SIG-M5 treated with dmso at 0.1 percent for 504 hours (cell line): ENCODE measurements at regions not wholly inside any gene's neighbourhood (a gene's known extent, or its start where the extent isn't known, plus 50 kb on each side); places are given as distances from the start of the nearest gene placed in this dataset.
"Not testable (repeated sequence)": the region's sequence is repeated elsewhere in the genome, so short reads cannot be mapped to it uniquely, and the experiment has no call there.

Experiments
- DNase-seq: peaks from one replicate; lab custom pipeline; 2025; ENCODE audit not compliant: unreplicated experiment; lab: John Stamatoyannopoulos, UW

DNA sequence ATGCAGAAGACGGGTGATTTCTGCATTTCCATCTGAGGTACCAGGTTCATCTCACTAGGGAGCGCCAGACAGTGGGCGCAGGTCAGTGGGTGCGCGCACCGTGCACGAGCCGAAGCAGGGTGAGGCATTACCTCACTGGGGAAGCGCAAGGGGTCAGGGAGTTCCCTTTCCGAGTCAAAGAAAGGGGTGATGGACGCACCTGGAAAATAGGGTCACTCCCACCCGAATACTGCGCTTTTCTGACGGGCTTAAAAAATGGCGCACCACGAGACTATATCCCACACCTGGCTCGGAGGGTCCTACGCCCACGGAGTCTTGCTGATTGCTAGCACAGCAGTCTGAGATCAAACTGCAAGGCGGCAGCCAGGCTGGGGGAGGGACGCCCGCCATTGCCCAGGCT lies 1246.0 kb upstream of the PABPC4L start:
- not testable (repeated sequence) for DNase-seq

DNA sequence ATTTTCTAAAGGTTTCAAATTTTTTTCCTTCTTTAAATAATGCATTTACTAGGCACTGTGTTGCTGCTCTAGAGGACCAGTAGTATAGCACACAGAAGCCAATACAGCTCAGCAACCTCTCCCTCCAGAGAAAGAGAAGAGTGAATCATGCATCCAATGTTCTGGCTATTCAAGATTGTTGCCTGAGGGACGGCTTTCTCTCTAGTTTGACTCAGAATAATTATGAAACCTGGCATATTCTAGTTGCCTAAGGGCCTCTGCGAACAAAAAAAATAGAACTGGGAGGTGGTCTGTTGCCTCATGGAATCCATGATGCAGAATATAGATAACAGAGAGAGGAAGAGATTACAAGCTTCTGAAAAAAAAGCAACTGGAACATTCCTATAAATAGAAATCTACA lies 1233.3 kb upstream of the PABPC4L start:
- no peak for DNase-seq

DNA sequence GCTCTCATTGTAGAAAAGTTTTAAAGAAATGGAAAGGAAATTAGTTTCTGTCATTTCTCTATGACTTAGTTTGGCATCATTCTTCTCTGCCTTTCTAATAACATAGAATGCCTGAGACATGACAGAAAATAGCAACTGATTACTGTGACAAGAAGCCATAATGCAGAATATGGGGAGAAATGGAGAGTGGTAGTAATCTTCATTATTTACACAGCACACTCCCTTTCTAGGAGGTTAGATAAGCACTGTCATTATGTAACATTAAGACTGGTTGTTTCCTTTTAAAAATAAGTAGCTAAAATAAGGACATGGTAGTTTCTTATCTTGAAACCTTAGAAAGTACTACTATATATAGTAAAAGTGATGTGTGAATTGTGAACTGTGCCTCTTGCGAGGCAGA lies 1227.9 kb upstream of the PABPC4L start:
- DNase-seq, result no peak

DNA sequence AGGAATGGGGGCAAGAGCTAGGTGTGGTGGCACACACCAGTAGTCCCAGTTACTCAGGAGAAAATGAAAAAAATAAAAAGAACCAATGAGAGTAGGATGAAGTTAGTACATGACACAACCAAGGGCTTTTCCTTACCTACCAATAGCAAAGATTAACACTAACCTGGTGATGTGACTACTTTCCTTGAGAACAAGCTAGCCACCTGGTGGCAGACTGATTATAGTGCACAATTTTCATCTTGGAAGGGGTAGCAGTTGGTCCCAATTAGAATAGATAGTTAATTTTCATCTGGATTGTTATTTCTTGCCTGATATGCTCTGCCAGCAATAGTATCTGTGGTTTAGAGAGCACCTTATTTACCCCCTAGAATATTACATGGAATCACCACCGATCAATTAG lies 1216.8 kb upstream of the PABPC4L start:
- DNase-seq, result peak; percentile 17

DNA sequence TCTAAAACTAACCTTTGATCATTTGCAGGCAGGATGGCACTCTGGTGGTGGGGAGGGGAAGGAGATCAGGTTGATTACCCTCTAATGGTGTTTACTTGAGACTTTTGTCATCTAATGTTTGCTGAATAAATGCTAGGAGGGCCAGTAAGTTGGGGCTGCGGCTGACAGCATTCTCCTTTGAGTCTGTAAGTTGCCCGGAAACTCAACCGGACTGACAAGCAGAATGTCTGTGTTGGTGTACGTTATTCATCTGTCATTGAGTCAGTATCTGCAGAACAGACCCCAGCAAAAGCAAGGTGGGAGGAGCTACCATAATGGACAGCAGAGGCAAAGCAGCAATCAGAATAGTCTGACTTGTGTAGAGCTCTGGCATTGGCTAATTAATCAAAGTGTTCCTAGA lies 1210.6 kb upstream of the PABPC4L start:
- DNase-seq, result no peak

DNA sequence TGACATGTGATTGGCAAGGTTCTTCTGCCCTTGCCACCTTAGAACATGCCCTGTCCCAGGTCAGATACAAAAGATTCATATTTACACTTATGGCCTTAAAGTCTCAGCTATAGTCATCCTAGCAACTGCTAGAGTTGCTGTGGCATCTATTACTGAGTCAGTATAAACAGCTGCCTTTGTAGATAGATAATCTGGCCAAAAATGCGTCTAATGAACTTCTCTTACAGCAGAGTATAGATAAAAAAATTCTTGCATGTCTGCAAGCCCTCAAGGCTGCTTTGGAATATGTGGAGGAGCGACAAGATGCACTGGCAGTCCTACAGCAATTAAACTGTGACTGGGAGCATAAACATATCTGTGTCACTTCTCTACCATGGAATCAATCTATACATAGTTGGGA lies 1209.7 kb upstream of the PABPC4L start:
- no peak for DNase-seq

DNA sequence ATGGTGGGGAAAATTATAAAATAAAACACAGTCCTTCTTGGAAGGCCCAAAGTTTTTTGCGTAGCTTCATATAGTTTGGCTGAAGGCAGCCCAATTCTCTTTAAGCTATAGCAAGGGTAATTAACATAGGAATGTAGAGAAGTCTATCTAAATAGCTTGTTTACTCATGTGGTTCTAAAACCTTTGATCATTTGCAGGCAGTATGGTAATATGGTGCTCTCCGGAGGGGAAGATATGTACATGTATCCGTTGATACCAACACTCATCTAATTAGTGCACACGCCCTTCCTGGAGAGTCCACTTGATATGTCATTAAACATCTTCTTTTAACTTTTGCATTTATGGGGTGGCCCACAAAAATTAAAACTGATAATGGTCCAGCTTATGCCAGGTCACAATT lies 1207.7 kb upstream of the PABPC4L start:
- DNase-seq, result not testable (repeated sequence)

DNA sequence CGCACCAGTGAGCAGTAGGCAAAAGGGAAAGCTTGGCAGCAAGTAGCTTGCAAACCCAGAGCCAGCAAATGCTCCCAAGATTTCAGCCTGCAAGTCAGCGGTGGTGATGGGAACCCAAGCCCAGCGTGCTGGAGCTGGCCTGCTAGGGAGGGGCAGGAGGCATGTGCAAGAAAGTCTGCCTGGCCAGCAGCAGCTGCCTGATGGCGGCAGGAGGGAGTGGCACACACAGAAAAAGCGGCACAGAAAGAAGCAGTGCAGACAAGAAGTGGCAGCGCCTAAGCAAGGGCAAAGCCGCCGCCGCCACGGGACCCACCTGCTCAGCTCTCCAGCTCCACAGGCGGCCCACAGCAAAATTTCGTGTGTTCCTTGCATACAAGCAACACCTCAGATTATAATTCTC lies 1206.5 kb upstream of the PABPC4L start:
- no peak for DNase-seq

DNA sequence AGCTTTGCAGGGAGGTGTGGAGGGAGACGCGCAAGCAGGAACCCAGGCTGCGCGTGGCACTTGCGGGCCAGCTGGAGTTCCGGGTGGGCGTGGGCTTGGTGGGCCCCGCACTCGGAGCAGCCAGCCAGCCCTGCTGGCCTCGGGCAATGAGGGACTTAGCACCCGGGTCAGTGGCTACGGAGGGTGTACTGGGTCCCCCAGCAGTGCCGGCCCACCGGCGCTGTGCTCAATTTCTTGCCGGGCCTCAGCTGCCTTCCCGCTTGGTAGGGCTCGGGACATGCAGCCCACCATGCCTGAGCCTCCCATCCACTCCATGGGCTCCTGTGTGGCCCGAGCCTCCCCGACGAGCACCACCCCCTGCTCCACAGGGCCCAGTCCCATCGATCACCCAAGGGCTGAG lies 1205.0 kb upstream of the PABPC4L start:
- DNase-seq, result not testable (repeated sequence)

DNA sequence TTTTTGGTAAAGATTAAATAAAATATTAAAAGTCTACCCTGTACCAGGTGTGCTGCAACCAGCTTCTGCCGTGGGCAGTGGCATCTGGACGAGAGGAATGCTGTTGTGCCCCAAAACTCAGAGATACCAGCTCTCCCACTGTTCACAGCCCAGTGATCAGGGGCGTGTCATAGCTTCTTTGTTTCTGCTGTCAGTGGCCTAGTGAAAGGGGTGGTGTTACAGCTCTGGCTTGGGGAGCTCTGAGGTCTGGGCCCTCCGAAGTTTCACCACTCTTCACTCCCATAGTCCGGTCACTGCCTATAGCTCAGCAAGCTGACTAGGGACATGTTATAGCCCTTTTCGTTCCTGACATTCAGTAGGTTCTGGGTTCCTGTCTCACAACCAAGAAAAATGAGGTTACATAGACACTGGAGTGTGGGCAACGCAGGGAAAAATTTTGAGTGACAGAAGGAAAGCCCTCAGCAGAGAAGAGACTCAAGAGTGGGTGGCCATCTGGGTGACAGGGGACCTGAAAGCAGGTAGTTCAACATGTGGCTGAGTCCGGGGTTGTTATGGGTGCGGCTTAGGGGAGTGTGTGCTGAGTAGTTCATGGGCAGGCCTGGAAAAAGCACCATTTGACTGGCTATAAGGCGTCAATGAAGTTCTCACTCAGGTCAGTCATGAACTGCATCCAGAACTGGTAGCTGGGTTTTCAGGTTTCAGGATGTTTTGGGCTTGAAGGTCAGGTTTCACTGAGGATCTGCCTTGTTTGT lies 1184.4 kb upstream of the PABPC4L start:
- DNase-seq, result no peak

DNA sequence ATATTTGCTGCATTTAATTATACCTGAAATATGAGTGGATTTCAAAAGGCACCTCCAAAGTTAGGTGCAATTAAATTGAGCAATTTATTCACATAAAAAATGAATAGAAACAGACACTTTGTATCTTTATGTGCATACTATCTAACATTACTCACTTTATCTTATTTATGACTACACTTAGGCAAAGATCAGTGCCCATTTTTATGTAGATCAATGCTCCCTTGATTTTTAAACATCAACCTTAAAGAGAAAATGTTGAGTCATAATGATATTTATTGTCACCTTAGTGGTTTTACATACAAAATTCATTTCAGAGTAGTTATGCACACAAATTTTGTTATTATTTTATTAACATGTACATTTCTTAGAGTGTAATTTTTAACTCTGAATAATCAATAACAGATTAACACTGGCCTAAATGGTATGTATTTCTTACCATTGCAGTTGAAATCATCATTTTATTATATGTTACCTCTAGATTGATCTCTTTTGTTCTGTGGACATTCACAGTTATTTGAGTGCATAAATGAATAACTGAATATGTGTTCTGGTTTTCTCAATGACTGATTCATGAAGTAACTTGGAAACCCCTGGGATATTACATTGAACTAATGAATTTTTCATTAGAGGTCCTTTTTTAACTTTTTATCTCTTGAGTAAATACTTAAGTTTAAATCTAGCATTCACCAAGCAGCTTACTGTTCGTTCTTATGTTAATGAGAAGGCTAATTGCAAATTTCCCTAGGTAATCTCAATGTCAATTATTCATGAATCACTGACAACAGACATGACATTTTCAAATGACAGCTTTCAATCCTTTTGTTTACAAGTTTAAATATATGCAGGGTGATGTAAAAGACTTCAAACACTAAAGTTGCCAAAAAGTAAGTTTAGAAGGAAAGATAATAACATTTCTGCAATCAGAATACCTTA lies 1182.0 kb upstream of the PABPC4L start:
- no peak for DNase-seq

DNA sequence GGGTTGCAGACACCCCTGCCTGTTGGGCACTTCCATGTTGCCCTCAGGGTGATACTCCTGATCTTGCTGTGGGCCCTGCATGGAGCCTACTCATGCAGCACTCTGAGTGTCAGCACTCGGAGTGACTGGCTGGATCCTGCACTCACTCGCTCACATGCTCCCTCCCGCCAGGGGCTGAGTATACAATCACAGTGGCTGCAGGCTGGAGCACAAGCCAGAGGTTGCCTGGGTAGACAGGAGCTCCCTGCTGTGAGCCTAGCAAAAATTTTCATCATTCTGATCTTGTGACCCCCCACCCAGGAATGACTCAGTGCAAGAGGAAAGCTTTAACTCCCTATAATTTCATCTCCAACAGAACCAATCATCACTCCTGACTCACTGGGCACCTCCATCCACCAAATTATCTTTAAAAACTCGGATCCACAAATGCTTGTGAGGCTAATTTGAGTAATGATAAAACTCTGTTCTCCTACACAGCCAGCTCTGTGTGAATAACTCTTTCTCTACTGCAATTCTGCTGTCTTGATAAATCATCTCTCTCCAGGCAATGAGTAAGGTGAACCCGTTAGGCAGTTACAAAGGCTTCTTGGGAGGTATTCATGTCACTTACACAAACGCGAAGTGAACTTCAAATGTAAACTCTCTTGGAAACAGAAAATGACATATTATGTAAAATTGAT lies 1180.8 kb upstream of the PABPC4L start:
- DNase-seq, result no peak

DNA sequence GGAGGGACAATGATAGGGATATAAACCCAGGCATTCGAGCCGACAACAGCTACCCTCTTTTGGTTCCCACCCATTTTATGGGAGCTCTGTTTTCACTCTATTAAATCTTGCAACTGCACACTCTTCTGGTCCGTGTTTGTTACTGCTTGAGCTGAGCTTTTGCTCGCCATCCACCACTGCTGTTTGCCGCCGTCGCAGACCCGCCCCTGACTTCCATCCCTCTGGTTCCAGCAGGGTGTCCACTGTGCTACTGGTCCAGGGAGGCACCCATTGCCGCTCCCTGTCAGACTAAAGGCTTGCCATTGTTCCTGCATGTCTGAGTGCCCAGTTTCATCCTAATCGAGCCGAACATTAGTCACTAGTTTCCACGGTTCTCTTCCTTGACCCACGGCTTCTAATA lies 1170.5 kb upstream of the PABPC4L start:
- DNase-seq, result no peak

DNA sequence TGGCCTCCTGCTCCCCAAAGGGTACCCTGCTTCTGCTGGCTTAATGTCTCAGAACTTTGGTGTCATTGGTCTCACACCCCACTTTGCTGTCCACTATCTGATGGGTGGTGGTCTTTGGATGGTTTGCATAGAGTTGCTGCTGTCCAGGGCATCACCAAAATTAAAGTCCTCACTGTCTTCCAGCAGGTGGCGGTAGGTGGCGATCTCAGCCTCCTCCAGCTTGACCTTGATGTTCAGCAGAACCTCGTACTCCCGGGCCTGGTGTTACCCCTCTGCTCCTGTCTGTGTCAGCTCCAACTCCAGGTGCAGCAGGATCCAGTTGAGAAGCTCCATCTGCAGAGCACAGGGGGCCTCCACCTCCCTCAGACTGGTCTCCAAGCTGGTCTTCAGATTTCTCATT lies 1169.5 kb upstream of the PABPC4L start:
- no peak for DNase-seq

DNA sequence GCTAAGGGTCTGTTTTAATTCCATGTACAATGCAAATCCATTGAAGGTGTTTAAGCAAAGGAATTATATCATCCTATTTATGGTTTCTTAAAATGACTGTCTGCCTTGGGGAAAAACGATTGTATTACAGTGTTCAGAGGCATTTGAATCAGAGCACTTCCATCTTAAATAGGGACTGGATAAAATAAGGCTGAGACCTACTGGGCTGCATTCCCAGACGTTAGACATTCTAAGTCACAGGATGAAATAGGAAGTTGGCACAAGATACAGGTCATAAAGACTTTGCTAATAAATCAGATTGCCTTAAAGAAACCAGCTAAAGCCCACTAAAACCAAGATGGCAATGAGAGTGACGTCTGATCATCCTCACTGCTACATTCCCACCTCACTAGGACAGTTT lies 1167.2 kb upstream of the PABPC4L start:
- DNase-seq, result no peak

DNA sequence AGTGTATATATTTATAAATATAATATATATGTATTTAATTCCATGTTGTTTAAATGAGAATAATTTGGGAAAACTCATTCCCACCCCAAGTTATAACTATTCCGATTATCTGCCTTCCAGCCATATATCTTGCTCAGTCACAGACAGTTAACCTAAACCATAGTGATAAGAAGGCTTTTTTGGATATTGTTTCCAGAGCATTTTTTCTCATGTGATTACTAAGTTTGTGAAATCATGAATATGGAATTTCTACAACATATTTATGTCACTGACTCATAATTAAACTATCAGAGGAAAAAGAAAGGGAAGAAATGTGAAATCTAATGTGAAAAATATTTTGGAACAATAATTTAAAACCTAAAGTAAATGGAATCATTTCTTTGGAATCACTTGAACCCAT lies 1163.5 kb upstream of the PABPC4L start:
- DNase-seq, result no peak

DNA sequence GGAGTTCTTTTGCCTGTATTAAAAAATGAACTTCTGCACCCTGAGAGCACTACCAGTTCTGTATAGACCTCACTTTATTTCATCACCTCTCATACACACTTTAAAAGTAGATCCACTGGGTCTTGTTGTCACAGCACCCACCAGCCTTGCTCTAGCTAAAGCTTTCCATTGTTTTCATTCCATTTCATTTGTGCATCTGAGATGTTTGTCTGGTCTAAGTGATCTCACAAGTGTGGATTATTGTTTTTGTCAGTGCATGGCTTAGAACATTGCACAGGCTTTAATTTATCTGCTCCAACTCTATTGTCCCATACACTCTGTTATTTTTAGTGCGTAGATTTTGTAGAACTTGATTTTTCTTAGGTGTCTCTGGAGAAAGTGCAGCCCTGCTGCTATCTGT lies 1157.5 kb upstream of the PABPC4L start:
- DNase-seq, result no peak

DNA sequence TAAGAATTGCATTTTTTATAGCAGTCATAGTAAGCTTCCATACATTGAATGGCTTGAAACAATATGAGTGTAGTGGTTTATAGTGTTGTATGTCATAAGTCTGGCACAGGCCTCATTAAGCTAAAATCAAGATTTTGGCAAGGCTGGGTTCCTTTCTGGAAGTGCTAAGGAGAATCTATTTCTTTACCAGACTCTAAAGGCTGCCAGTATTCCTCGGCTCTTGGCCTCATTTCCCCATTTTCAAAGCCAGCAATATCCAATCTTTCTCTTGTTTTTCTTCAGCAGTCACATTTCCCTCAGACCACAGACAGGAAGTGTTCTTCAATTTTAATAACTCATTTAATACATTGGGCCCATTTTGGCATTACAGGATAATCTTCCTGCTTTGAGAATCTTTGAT lies 1155.5 kb upstream of the PABPC4L start:
- DNase-seq, result no peak

DNA sequence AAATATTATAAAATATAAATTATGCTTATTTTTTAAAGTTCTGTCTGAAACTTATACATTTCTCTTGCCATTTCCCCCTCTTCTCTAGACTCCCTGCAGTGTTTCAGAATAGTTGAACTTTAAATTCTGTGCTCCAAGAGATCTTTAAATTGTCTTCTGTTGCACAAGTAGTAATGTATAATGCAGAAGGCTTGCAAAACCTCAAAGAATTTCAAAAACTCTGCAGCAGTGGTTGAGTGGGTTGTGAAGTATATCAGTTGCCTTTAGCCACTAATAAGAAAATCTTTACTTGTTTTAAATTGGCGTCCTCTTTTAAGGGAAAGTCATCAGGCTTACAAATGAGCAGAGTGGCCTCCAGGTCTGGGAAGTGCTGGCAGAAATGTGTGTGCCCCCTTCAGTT lies 1153.3 kb upstream of the PABPC4L start:
- peak; percentile 12 for DNase-seq

DNA sequence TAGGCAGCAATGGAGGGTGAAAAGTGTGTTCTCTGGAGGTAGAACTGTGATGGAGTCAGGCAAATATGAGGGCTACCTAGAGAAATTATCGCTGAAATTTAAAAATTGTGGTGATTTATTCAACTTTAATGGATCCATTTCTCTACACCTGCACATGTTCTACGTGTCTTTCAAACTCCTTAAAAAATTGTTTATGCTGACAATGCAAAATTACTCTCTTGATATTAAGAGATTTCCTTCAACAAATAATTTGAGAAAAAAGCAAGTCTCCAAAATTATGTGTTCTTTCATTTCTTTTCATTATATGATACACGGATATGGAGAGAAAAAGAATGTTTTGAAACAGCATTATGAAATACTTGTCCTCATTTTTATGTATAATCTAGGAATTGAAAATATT lies 1151.4 kb upstream of the PABPC4L start:
- no peak for DNase-seq

DNA sequence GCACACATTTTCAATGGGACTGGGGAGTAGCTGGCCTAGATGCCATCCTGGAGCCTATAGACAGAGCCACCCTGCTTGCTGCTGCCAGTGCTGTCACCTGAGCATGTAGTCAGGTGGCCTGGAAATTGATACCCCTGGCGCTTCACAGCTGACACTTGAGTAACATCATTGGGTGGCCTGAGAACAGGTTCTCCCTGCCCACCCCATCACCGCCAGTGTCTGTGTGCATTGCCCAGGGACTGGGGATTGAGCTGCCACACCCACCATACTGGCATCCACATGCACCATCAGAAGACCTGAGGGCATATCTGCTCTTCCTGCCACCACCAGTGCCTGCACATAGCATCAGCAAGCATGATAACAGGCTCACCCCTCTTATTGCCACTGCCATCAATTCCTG lies 1142.9 kb upstream of the PABPC4L start:
- no peak for DNase-seq

DNA sequence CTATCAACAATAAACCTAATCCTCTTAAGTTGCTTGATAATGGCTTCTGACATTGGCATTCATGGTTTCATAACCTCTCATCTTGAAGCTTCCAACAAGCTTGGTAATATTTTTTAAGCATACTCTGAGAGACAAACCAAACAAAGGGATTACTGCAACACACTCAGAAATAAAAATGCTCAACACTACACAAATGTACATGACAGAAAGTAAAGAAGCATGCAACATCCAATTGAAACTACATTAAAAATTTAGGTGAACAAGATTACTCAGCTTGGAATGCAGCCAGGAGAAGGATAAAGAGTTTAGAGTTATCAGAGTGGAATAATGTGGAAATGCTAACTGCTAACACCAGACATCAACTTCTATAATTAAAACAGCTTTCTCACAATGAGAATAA lies 1136.6 kb upstream of the PABPC4L start:
- no peak for DNase-seq
